CD14-positive monocyte (primary cell): ENCODE measurements at regions not wholly inside any gene's neighbourhood (a gene's known extent, or its start where the extent isn't known, plus 50 kb on each side); places are given as distances from the start of the nearest gene placed in this dataset. TPM values are rescaled to one million over a fixed set of nuclear protein-coding genes. Genes with fewer than 3 reads are reported as not detected.

Experiments
- DNase-seq, 3 donors: peaks; one replicate each; pipeline ENCODE4 v3.0.0-alpha.2; 2011 to 2022
- H2AFZ ChIP-seq: 2 replicates; pipeline ENCODE4 v1.6.0; 2012; ENCODE audit warnings: mild to moderate bottlenecking, low read depth, low read length, inconsistent platforms; ENCODE audit not compliant: insufficient read depth, poor library complexity, severe bottlenecking
- H3K27ac ChIP-seq, 2 donors: 1 replicate in 1 of 2; 2 replicates in 1 of 2; pipeline ENCODE4 v1.5.1; 2012 to 2013; ENCODE audit warnings: low read length in 2 of 2, control low read depth in 1 of 2, inconsistent platforms in 1 of 2, low read depth in 1 of 2, mild to moderate bottlenecking in 1 of 2
- H3K27me3 ChIP-seq, 2 donors: one replicate each; pipeline versions ENCODE4 v1.6.0 to v1.6.1; 2011 to 2013; ENCODE audit warnings: low read length in 2 of 2; ENCODE audit not compliant: control insufficient read depth in 2 of 2, insufficient read depth in 2 of 2
- H3K36me3 ChIP-seq, 2 donors: replicated peaks in 1 of 2; 1 replicate in 1 of 2; 2 replicates in 1 of 2; pipeline versions ENCODE4 v1.5.1 to v1.6.1; 2012 to 2013; ENCODE audit warnings: low read length in 2 of 2, control low read depth in 1 of 2, inconsistent platforms in 1 of 2, mild to moderate bottlenecking in 1 of 2; ENCODE audit not compliant: insufficient read depth in 2 of 2, control insufficient read depth in 1 of 2
- H3K4me1 ChIP-seq, 2 donors: 1 replicate in 1 of 2; 2 replicates in 1 of 2; pipeline versions ENCODE4 v1.5.1 to v1.6.1; 2012 to 2013; ENCODE audit warnings: low read length in 2 of 2, control low read depth in 1 of 2, inconsistent platforms in 1 of 2, mild to moderate bottlenecking in 1 of 2, moderate library complexity in 1 of 2; ENCODE audit not compliant: insufficient read depth in 2 of 2, control insufficient read depth in 1 of 2
- H3K4me2 ChIP-seq: replicated peaks from 2 replicates; pipeline ENCODE3; 2012; ENCODE audit warnings: low read length, moderate library complexity, mild to moderate bottlenecking; ENCODE audit not compliant: poor library complexity, severe bottlenecking; ENCODE audit errors: extremely low read depth
- H3K4me3 ChIP-seq, 3 experiments: fragments of 200-600 bp in 1 of 3; sonication (generic) in 1 of 3; replicated peaks in 1 of 3; 1 replicate in 2 of 3; 2 replicates in 1 of 3; pipeline ENCODE4 v1.5.1; 2011 to 2013; ENCODE audit warnings: low read length in 3 of 3, mild to moderate bottlenecking in 3 of 3, control low read depth in 2 of 3, low read depth in 2 of 3, inconsistent platforms in 1 of 3, moderate library complexity in 1 of 3
- H3K79me2 ChIP-seq: 2 replicates; pipeline ENCODE4 v1.6.0; 2012; ENCODE audit warnings: mild to moderate bottlenecking, control low read depth, inconsistent platforms, low read length, moderate library complexity; ENCODE audit not compliant: insufficient read depth
- H3K9ac ChIP-seq: 2 replicates; pipeline ENCODE4 v1.6.0; 2017; ENCODE audit warnings: low read length, mild to moderate bottlenecking; ENCODE audit not compliant: insufficient read depth, poor library complexity, severe bottlenecking
- H3K9me3 ChIP-seq, 2 donors: replicated peaks in 1 of 2; 1 replicate in 1 of 2; 2 replicates in 1 of 2; pipeline versions ENCODE4 v1.5.1 to v1.6.1; 2012 to 2013; ENCODE audit warnings: low read length in 2 of 2, control low read depth in 1 of 2; ENCODE audit not compliant: control insufficient read depth in 1 of 2, insufficient read depth in 1 of 2
- H4K20me1 ChIP-seq: 2 replicates; pipeline ENCODE4 v1.6.0; 2012; ENCODE audit warnings: mild to moderate bottlenecking, low read length, control low read depth, moderate library complexity; ENCODE audit not compliant: insufficient read depth
- H3K27ac Mint-ChIP-seq, 7 donors: one replicate each; pipeline ENCODE4 v1.8.0; 2020; ENCODE audit warnings: mild to moderate bottlenecking in 7 of 7, mixed read lengths in 7 of 7, moderate library complexity in 6 of 7, inconsistent platforms in 2 of 7
- H3K27me3 Mint-ChIP-seq, 3 donors: one replicate each; pipeline ENCODE4 v1.8.0; 2021 to 2022; ENCODE audit warnings: low read depth in 3 of 3, mild to moderate bottlenecking in 3 of 3, mixed read lengths in 3 of 3, moderate library complexity in 3 of 3, inconsistent platforms in 1 of 3
- H3K36me3 Mint-ChIP-seq, 2 donors: one replicate each; pipeline ENCODE4 v1.8.0; 2020; ENCODE audit warnings: mixed read lengths in 2 of 2, inconsistent platforms in 1 of 2, mild to moderate bottlenecking in 1 of 2
- H3K4me1 Mint-ChIP-seq: one replicate; pipeline ENCODE4 v1.8.0; 2020; ENCODE audit warnings: mild to moderate bottlenecking, mixed read lengths
- H3K4me3 Mint-ChIP-seq, 2 donors: one replicate each; pipeline ENCODE4 v1.8.0; 2020; ENCODE audit warnings: mild to moderate bottlenecking in 2 of 2, mixed read lengths in 2 of 2, moderate library complexity in 1 of 2
- H3K9me3 Mint-ChIP-seq, 7 donors: one replicate each; pipeline ENCODE4 v1.8.0; 2020 to 2022; ENCODE audit warnings: mixed read lengths in 7 of 7, mild to moderate bottlenecking in 6 of 7, moderate library complexity in 6 of 7, inconsistent platforms in 2 of 7
- CTCF ChIP-seq: fragments of 200-600 bp; IDR thresholded peaks from one replicate; pipeline ENCODE4 v1.8.0; 2022; ENCODE audit warnings: antibody characterized with exemption, mild to moderate bottlenecking
- WGBS: methylation state at CpG from one replicate; pipeline ENCODE4 v1.1.5; 2013; ENCODE audit warnings: missing lambda C conversion rate; ENCODE audit not compliant: insufficient coverage; 5-methylcytosine and 5-hydroxymethylcytosine counted together
- intact Hi-C, 2 donors: fragments of 100-400 bp; cut with micrococcal nuclease; formaldehyde crosslinking; loops; one replicate each; pipeline versions ENCODE4 v1.15.0 to v1.15.1; 2023
- small RNA-seq: library from RNA; depleted of rRNA; stranded (forward); fragments of <200 nt; gene quantifications from one replicate; pipeline ENCODE3, GENCODE V24; 2012; ENCODE audit warnings: low read depth; ENCODE audit not compliant: insufficient read length

DNA sequence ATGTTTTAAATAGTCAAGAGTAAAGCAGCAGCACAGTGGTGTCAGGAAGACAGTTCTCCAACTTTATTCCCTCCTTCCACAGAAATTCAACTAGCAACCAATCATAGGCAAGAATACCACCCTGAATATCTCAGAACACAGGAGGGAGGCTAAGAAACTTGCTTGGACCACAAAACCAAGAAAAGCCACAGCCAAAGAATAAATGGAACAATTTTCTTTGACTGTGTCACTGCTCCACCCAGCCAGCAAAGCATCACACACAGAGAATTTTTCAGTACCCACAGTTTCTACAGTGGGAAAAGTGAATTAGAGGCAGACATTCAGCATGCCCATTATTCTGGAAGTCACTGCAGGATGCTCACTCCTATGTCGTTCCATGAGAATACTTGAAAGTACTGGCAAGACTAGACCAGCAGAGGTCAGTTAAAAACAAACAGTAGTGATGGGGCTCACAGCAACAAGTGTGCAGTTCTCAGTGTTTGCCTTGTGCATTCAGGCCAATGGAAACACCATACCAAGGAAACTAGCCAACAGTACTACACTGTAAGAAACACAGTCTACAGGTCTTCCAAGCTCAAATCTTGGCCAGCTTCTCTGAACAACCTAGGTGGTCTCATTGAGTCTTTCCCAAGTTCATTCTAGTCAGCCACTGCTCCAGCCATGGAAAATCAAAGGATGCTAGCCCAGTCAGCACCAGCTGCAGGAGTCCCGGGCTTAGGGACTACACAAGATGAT, 56.8 kb upstream of the FOXG1 start:
- Histone ChIP-seq H3K4me1 (no peaks in the 10 kb centered on the region), H3K4me2 (no peak overlapping the region), H3K4me3 (no peak overlapping the region), H4K20me1 (no peaks in the 10 kb centered on the region), H3K36me3 (no peaks in the 10 kb centered on the region), H3K79me2 (no peaks in the 10 kb centered on the region), H3K9me3 (no peaks in the 10 kb centered on the region), H3K27me3 (no peaks in the 10 kb centered on the region), H2AFZ (no peak overlapping the region), H3K9ac (no peak overlapping the region), H3K27ac (no peak overlapping the region)
- H3K9me3 Mint-ChIP-seq, result peaks cover 0 to 3% (median 0%) of the 10 kb centered on the region in 7 donors
- H3K36me3 Mint-ChIP-seq, result no peaks in the 10 kb centered on the region
- TF ChIP-seq CTCF, result no peak
- 68% methylated on average over 2 of the region's 2 CpGs for WGBS
- H3K27me3 Mint-ChIP-seq, result peaks cover 0 to 2% (median 1%) of the 10 kb centered on the region in 3 donors
- H3K4me1 Mint-ChIP-seq, result no peaks in the 10 kb centered on the region
- no peak overlapping the region for H3K27ac Mint-ChIP-seq
- no peak overlapping the region for H3K4me3 Mint-ChIP-seq
- intact Hi-C loops, result no loop called here
- DNase-seq, result no peak

Small RNAs in the stretch of these regions (small RNA-seq; reads per million reads assigned to genes)
- not detected for gene EIF4A1P12
- gene MIR3171, result not detected
- not detected for gene MIR4307
